HepG2 (cell line): ENCODE measurements at regions not wholly inside any gene's neighbourhood (a gene's known extent, or its start where the extent isn't known, plus 50 kb on each side); places are given as distances from the start of the nearest gene placed in this dataset.

ENCODE experiments used
- CHCHD3 ChIP-seq: sonication (generic); formaldehyde crosslinking; IDR thresholded peaks from 2 replicates; pipeline ENCODE4 v1.8.0; 2022; ENCODE audit warnings: mild to moderate bottlenecking, missing genetic modification reagents, moderate library complexity
- CTCF ChIP-seq: sonication (generic); formaldehyde crosslinking; IDR thresholded peaks from 2 replicates; pipeline ENCODE4 v1.5.0; 2020; ENCODE audit warnings: mild to moderate bottlenecking, missing genetic modification reagents, moderate library complexity
- POLR2A ChIP-seq, 2 experiments: IDR thresholded peaks; 2 replicates each; pipeline ENCODE4 v1.6.1; 2011; ENCODE audit warnings: low read depth in 2 of 2, low read length in 2 of 2, mild to moderate bottlenecking in 1 of 2, moderate library complexity in 1 of 2; ENCODE audit not compliant: insufficient read depth in 1 of 2
- ZBTB8A ChIP-seq: sonication (generic); formaldehyde crosslinking; IDR thresholded peaks from 2 replicates; pipeline ENCODE4 v1.4.0; 2020; ENCODE audit warnings: mild to moderate bottlenecking, low read depth, missing genetic modification reagents, borderline replicate concordance
- TF ChIP-seq, protein P1 (sequence below): conservative IDR thresholded peaks from 2 replicates; pipeline ENCODE4 v1.6.1; 2018; ENCODE audit warnings: missing genetic modification reagents

DNA sequence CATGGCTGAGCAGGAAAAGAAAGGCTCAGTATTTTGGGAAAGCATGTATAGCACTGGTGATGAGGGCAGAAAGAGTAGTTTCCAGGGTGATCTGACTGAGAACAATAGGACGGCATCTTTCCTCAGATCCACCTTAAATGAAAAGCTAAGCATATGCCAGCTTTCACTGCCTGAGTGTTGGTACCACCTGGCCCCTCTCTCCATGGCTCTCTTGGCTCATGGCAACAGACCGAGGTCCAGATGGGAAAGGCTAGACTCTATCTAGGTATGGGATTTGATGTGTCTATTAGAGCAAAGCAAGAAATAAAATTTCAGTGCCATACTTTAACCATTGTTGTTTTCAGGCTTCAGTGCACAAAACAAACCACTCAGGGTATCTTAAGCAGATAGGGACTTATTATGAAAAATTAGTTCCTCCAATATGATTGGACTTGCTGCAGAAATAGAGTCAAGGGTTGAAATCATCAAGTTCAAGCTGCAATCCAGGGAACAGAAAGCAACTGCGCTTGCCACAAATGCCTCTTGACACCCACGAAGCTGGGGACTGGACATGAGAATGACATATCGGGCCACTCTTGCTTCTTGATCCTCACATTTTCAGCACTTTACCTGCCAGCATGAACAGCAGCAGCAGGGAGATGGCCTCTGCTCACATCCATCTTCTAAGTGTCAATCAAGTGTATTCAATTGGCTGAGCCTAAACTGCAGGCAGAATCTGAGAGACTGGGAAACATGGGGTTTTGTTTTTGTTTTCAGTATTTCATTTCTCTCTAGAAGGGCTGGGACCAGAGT, 64.0 kb upstream of the SNX19 start:
- no peak for TF ChIP-seq POLR2A (IDR thresholded peaks at IDR 0.05; ENCODE audit: insufficient read depth in 1 of 2, low read depth in 2 of 2, low read length in 2 of 2)
- TF ChIP-seq ZBTB8A (CRISPR knock-in tag): no peak
- TF ChIP-seq, protein P1, sequence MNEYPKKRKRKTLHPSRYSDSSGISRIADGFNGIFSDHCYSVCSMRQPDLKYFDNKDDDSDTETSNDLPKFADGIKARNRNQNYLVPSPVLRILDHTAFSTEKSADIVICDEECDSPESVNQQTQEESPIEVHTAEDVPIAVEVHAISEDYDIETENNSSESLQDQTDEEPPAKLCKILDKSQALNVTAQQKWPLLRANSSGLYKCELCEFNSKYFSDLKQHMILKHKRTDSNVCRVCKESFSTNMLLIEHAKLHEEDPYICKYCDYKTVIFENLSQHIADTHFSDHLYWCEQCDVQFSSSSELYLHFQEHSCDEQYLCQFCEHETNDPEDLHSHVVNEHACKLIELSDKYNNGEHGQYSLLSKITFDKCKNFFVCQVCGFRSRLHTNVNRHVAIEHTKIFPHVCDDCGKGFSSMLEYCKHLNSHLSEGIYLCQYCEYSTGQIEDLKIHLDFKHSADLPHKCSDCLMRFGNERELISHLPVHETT (CRISPR knock-in tag): no peak
- no peak for TF ChIP-seq CTCF
- no peak for TF ChIP-seq CHCHD3 (CRISPR knock-in tag)
